Gastrocnemius medialis (tissue), 4 donors: ENCODE measurements at regions not wholly inside any gene's neighbourhood (a gene's known extent, or its start where the extent isn't known, plus 50 kb on each side); places are given as distances from the start of the nearest gene placed in this dataset.

Source experiments
- POLR2A ChIP-seq, 2 donors: fragments of 450-650 bp; IDR thresholded peaks; one replicate each; pipeline ENCODE4 v1.6.1; 2017; ENCODE audit warnings: antibody characterized with exemption in 2 of 2, mild to moderate bottlenecking in 2 of 2, moderate library complexity in 2 of 2
- TF ChIP-seq, protein P1 (sequence below), 5 experiments: fragments of 450-650 bp in 3 of 5; fragments of 200-600 bp in 2 of 5; sonication (generic) in 2 of 5; IDR thresholded peaks in 4 of 5; conservative IDR thresholded peaks in 1 of 5; 1 replicate in 4 of 5; 2 replicates in 1 of 5; pipeline ENCODE4 v1.5.1; 2016 to 2019; ENCODE audit warnings: antibody characterized with exemption in 5 of 5, mild to moderate bottlenecking in 3 of 5, moderate library complexity in 3 of 5

DNA sequence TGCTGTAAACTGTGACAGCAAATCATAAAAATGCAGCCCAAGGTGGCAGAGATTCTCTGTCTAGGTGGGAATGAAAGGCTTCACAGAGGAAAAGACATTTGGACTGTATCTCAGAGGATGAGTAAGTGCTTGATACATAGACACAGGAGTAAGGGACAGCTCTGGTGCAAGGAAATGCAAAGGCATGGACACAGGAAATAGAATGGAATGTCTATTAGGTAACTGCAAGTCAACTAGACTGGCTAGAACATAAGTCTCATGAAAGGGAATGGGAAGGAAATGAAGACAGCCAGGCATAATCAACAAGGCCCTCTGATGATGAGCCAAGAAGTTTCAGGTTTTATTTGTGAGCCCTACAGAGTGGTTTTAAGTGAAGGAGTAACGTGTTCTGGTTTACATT lies 321.7 kb downstream of the SUCLA2 start:
- TF ChIP-seq POLR2A (IDR thresholded peaks at IDR 0.05) = no peak
- TF ChIP-seq, protein P1, sequence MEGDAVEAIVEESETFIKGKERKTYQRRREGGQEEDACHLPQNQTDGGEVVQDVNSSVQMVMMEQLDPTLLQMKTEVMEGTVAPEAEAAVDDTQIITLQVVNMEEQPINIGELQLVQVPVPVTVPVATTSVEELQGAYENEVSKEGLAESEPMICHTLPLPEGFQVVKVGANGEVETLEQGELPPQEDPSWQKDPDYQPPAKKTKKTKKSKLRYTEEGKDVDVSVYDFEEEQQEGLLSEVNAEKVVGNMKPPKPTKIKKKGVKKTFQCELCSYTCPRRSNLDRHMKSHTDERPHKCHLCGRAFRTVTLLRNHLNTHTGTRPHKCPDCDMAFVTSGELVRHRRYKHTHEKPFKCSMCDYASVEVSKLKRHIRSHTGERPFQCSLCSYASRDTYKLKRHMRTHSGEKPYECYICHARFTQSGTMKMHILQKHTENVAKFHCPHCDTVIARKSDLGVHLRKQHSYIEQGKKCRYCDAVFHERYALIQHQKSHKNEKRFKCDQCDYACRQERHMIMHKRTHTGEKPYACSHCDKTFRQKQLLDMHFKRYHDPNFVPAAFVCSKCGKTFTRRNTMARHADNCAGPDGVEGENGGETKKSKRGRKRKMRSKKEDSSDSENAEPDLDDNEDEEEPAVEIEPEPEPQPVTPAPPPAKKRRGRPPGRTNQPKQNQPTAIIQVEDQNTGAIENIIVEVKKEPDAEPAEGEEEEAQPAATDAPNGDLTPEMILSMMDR (IDR thresholded peaks at IDR 0.05 in 4 of 5, conservative IDR thresholded peaks at IDR 0.05 in 1 of 5) = no peak
